BE2C (cell line): ENCODE measurements at regions not wholly inside any gene's neighbourhood (a gene's known extent, or its start where the extent isn't known, plus 50 kb on each side); places are given as distances from the start of the nearest gene placed in this dataset.

Source experiments
- DNase-seq: peaks from one replicate; pipeline ENCODE4 v3.0.0-alpha.2; 2020
- H3K27me3 ChIP-seq: fragments of 250-450 bp; sonication (Bioruptor Pico); 2 replicates; pipeline ENCODE4 v1.5.1; 2020; ENCODE audit warnings: mild to moderate bottlenecking
- H3K36me3 ChIP-seq: fragments of 250-450 bp; sonication (Bioruptor Pico); 2 replicates; pipeline ENCODE4 v1.5.1; 2020; ENCODE audit warnings: mild to moderate bottlenecking
- H3K4me1 ChIP-seq: fragments of 250-450 bp; sonication (Bioruptor Pico); 2 replicates; pipeline ENCODE4 v1.5.1; 2020
- H3K4me3 ChIP-seq: 2 replicates; pipeline ENCODE4 v1.5.1; 2011; ENCODE audit warnings: low read depth, low read length
- H3K9me3 ChIP-seq: fragments of 250-450 bp; sonication (Bioruptor Pico); 2 replicates; pipeline ENCODE4 v1.5.1; 2020
- CTCF ChIP-seq: IDR thresholded peaks from 2 replicates; pipeline ENCODE4 v1.5.1; 2012; ENCODE audit warnings: mild to moderate bottlenecking, low read depth, low read length

GRCh38 chr18:48488388-48488850 lies 50.4 kb upstream of the CTIF start:
- H3K9me3 ChIP-seq: no peaks in the 10 kb centered on the region
- peak; percentile 47 for DNase-seq
- no peak for TF ChIP-seq CTCF
- H3K4me3 ChIP-seq: no peak overlapping the region
- no peaks in the 10 kb centered on the region for H3K27me3 ChIP-seq
- peaks cover 2% of the 10 kb centered on the region; the same call in 1 of the 2 replicates for H3K4me1 ChIP-seq
- H3K36me3 ChIP-seq: no peaks in the 10 kb centered on the region

GRCh38 chr18:48486754-48487153 lies 52.1 kb upstream of the CTIF start:
- H3K4me1 ChIP-seq: peaks cover 2% of the 10 kb centered on the region; the same call in 1 of the 2 replicates
- H3K9me3 ChIP-seq: no peaks in the 10 kb centered on the region
- no peaks in the 10 kb centered on the region for H3K36me3 ChIP-seq
- no peaks in the 10 kb centered on the region for H3K27me3 ChIP-seq
- DNase-seq: no peak
- no peak for TF ChIP-seq CTCF
- H3K4me3 ChIP-seq: no peak overlapping the region

GRCh38 chr18:48485828-48486405 lies 52.9 kb upstream of the CTIF start:
- Histone ChIP-seq H3K4me3 (no peak overlapping the region), H3K27me3 (no peaks in the 10 kb centered on the region), H3K9me3 (no peaks in the 10 kb centered on the region), H3K4me1 (peaks cover 2% of the 10 kb centered on the region; the same call in 1 of the 2 replicates), H3K36me3 (no peaks in the 10 kb centered on the region)
- no peak for TF ChIP-seq CTCF
- no peak for DNase-seq

- no peak for DNase-seq
- TF ChIP-seq CTCF: no peak
- no peak overlapping the region for H3K4me3 ChIP-seq
- no peaks in the 10 kb centered on the region for H3K36me3 ChIP-seq
- no peaks in the 10 kb centered on the region for H3K4me1 ChIP-seq
- H3K27me3 ChIP-seq: no peaks in the 10 kb centered on the region
- H3K9me3 ChIP-seq: no peaks in the 10 kb centered on the region
Observed at GRCh38 chr18:48481092-48481491, 57.7 kb upstream of the CTIF start.

- Histone ChIP-seq H3K4me3 (no peak overlapping the region), H3K36me3 (no peaks in the 10 kb centered on the region), H3K4me1 (no peaks in the 10 kb centered on the region), H3K9me3 (no peaks in the 10 kb centered on the region), H3K27me3 (no peaks in the 10 kb centered on the region)
- no peak for DNase-seq
- no peak for TF ChIP-seq CTCF
Observed at GRCh38 chr18:48479531-48479930, 59.3 kb upstream of the CTIF start.

- H3K9me3 ChIP-seq: no peaks in the 10 kb centered on the region
- no peak for TF ChIP-seq CTCF
- no peaks in the 10 kb centered on the region for H3K4me1 ChIP-seq
- DNase-seq: no peak
- H3K27me3 ChIP-seq: no peaks in the 10 kb centered on the region
- H3K36me3 ChIP-seq: no peaks in the 10 kb centered on the region
- H3K4me3 ChIP-seq: no peak overlapping the region
Observed at GRCh38 chr18:48477348-48477747, 61.5 kb upstream of the CTIF start.
